Mucosa of rectum (tissue), 2 donors: ENCODE measurements at regions not wholly inside any gene's neighbourhood (a gene's known extent, or its start where the extent isn't known, plus 50 kb on each side); places are given as distances from the start of the nearest gene placed in this dataset.

Experiments
- H3K27ac ChIP-seq, 2 donors: one replicate each; pipeline ENCODE4 v1.7.0; 2013; ENCODE audit warnings: inconsistent platforms in 2 of 2, low read depth in 2 of 2, low read length in 2 of 2
- H3K27me3 ChIP-seq, 2 donors: one replicate each; pipeline ENCODE4 v1.7.0; 2013; ENCODE audit warnings: low read length in 2 of 2; ENCODE audit not compliant: control insufficient read depth in 2 of 2, insufficient read depth in 2 of 2
- H3K36me3 ChIP-seq, 2 donors: one replicate each; pipeline ENCODE4 v1.7.0; 2013; ENCODE audit warnings: low read length in 2 of 2; ENCODE audit not compliant: control insufficient read depth in 2 of 2, insufficient read depth in 2 of 2
- H3K4me1 ChIP-seq, 2 donors: one replicate each; pipeline ENCODE4 v1.7.0; 2013; ENCODE audit warnings: low read length in 2 of 2, mild to moderate bottlenecking in 1 of 2; ENCODE audit not compliant: control insufficient read depth in 2 of 2, insufficient read depth in 2 of 2
- H3K4me3 ChIP-seq, 2 donors: one replicate each; pipeline ENCODE4 v1.7.0; 2013; ENCODE audit warnings: low read length in 2 of 2
- H3K9ac ChIP-seq, 2 donors: one replicate each; pipeline ENCODE4 v1.7.0; 2013; ENCODE audit warnings: low read length in 2 of 2, low read depth in 1 of 2, mild to moderate bottlenecking in 1 of 2
- H3K9me3 ChIP-seq, 2 donors: one replicate each; pipeline ENCODE4 v1.7.0; 2013; ENCODE audit warnings: low read length in 2 of 2; ENCODE audit not compliant: control insufficient read depth in 2 of 2
- donor health status: healthy.
- donor health status: Normal muscosa, but diverticular disease.

DNA sequence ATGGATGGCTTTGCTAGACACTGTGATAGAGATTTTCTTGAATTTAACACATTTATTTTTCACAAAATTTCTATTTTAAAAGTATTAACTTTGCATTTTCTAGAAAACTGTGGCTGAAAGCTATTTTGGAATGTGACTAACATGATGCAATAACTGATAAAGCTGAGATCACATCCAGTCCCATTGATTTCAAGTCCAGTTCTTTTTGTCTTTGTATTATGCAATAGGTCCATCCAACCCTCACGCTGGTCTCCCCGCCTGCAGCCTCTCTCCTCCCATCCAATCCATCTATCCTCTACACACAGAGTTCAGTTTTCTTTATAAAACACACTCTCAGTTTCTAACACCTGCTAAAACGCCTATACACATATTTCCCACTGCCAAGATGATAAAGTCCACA, 178.8 kb downstream of the CNTN3 start:
- H3K27ac ChIP-seq: no peak overlapping the region
- H3K4me1 ChIP-seq: no peaks in the 10 kb centered on the region
- H3K4me3 ChIP-seq: no peak overlapping the region
- no peaks in the 10 kb centered on the region for H3K36me3 ChIP-seq
- no peaks in the 10 kb centered on the region for H3K9me3 ChIP-seq
- H3K9ac ChIP-seq: no peak overlapping the region
- no peaks in the 10 kb centered on the region for H3K27me3 ChIP-seq

DNA sequence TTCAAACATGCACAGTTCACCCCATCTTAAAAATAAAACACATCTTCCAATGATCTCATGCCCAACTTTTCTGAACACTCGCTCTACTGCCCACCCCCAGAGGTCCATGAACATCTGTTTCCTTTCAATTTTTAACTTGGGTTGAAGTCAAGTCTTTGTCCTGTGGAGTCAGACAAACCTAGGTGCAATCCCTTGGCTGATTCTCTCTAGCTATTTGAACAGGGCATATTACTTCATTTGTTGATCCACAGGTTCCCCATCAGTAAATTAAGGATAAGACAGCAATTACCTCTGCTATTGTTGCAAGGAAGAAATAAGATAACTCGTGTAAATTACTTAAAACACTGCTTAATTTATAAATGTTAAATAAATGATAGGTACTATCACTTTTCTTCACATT, 180.1 kb downstream of the CNTN3 start:
- Histone ChIP-seq H3K9ac (no peak overlapping the region), H3K4me3 (no peak overlapping the region), H3K27me3 (no peaks in the 10 kb centered on the region), H3K27ac (no peak overlapping the region), H3K36me3 (no peaks in the 10 kb centered on the region), H3K9me3 (no peaks in the 10 kb centered on the region), H3K4me1 (no peaks in the 10 kb centered on the region)

DNA sequence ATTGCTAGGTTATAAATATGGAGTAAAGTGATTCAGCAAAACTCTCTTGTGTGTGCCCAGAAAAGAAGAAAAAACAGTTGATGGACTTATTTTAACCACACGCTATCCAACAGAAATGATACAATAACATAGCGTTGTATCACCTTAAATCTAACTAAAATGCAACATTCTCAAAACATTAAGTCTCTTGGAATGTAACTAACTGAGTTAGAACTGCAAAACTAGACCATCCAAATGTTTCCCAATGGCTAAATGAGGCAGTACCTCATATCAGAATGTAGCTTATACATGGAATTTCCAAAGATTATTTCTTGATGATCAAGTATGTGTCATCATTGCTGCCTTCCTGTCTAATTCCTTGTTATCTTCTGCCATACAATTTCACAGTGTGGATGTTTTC, 187.9 kb downstream of the CNTN3 start:
- no peaks in the 10 kb centered on the region for H3K9me3 ChIP-seq

DNA sequence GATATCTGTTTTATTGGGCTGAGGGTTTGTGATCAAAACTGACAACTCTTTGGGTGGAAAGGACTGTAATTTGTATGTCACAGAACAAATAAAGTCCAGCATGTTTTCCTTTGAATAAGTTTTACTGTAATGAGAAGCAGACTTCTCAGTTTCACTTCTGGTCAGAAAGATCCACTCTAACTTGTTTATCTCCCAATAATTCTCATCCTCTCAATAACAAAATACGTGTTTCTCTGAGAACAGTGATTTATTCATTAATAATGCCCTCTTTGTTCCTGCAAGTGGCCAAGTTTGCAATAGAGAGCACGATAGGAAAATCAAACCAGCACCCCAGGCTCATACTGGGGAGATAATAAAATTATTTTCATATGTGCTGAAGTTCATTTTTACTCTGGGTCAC, 190.6 kb downstream of the CNTN3 start:
- H3K36me3 ChIP-seq: no peaks in the 10 kb centered on the region
- H3K9ac ChIP-seq: no peak overlapping the region
- H3K4me3 ChIP-seq: no peak overlapping the region
- no peaks in the 10 kb centered on the region for H3K9me3 ChIP-seq
- no peaks in the 10 kb centered on the region for H3K4me1 ChIP-seq
- H3K27ac ChIP-seq: no peak overlapping the region
- H3K27me3 ChIP-seq: no peaks in the 10 kb centered on the region

More for the DNA sequence above, 187.9 kb downstream of the CNTN3 start:
- Histone ChIP-seq H3K36me3 (no peaks in the 10 kb centered on the region), H3K4me3 (no peak overlapping the region), H3K9ac (no peak overlapping the region), H3K27ac (no peak overlapping the region), H3K27me3 (no peaks in the 10 kb centered on the region), H3K4me1 (no peaks in the 10 kb centered on the region)

DNA sequence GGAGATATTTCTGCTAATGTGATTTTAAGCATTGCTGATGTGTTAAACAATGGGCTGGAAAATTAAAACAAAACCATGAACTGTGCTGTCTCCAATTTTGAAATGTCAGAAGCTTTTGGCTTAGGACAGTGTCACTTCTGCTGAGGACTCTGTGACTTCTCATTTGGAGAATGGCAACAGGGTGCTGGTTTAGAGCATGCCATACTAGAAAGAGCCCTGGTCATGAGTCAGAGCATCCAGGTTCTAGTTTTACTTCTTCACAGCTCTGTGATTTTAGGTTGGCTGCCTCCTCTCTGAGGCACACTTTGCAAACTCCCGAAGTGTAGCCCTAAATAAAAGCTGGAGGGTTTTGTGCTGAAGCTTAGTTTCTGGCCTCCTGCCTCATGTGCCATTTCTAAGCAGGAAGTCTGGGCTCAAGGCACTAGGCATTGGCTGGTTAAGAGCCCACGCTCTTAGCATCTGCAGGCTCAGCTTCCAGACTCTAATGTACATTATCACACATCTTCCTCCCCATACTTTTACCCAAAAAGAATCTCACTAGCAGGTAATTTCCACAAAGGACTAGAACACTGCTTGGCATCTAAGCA, 193.8 kb downstream of the CNTN3 start:
- no peak overlapping the region for H3K4me3 ChIP-seq
- no peak overlapping the region for H3K9ac ChIP-seq
- H3K36me3 ChIP-seq: no peaks in the 10 kb centered on the region
- no peaks in the 10 kb centered on the region for H3K27me3 ChIP-seq
- no peak overlapping the region for H3K27ac ChIP-seq
- no peaks in the 10 kb centered on the region for H3K9me3 ChIP-seq
- H3K4me1 ChIP-seq: no peaks in the 10 kb centered on the region

DNA sequence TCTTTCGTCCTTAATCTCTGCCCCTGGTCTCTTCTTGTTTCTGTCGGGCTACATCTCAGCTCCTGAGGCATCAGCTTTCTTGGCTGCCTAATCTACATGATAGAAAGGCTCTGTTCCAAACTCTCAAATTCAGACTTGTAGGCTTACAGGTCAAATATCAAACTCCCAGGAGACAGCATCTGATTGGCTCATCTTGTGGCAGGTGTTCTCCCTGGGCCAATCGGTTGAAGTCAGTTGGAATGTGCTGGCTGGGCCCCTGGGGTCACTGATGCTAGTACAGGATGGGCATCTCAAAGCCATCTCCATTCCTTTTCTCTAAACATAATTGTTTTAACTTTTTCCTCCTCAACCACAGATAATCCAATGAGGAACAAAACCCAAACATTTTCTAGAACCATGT, 198.7 kb downstream of the CNTN3 start:
- H3K9me3 ChIP-seq: no peaks in the 10 kb centered on the region
- no peak overlapping the region for H3K27ac ChIP-seq
- H3K4me3 ChIP-seq: no peak overlapping the region
- no peak overlapping the region for H3K9ac ChIP-seq
- no peaks in the 10 kb centered on the region for H3K27me3 ChIP-seq
- H3K4me1 ChIP-seq: no peaks in the 10 kb centered on the region
- no peaks in the 10 kb centered on the region for H3K36me3 ChIP-seq

DNA sequence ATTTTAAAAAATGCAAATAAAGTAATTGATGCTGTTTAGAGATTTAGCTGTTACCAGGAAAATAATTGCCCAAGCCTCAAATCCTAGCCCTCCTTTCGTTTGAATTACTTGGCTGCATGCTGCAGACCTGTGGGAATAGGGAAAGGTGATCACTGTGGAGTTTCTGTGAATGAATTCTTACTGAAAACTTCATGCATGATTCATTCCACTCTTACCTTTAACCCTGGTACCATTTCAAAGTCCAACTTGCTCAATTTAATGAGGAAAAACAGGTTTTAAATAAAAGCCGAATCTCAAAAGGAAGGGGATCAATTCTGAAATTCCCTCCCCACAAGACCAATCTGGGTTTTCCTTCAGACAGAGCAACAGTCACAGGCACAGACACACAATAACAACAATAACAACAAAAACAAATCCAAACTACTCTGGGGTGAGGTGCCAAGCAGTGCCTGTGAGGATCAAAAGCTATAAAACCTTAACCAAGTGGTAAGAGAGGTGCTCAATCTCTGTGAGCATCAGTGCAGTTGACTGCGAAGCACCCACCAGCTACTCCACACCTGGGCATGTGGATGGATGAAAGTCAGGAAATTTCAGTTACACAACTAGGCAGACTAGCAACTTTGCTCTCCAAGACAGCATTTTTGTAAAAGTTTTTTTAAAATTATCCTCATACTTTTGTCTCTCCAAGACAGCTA, 200.8 kb downstream of the CNTN3 start:
- no peaks in the 10 kb centered on the region for H3K4me1 ChIP-seq
- H3K27me3 ChIP-seq: no peaks in the 10 kb centered on the region
- H3K9ac ChIP-seq: no peak overlapping the region
- no peak overlapping the region for H3K27ac ChIP-seq
- H3K9me3 ChIP-seq: no peaks in the 10 kb centered on the region
- H3K36me3 ChIP-seq: no peaks in the 10 kb centered on the region
- no peak overlapping the region for H3K4me3 ChIP-seq

DNA sequence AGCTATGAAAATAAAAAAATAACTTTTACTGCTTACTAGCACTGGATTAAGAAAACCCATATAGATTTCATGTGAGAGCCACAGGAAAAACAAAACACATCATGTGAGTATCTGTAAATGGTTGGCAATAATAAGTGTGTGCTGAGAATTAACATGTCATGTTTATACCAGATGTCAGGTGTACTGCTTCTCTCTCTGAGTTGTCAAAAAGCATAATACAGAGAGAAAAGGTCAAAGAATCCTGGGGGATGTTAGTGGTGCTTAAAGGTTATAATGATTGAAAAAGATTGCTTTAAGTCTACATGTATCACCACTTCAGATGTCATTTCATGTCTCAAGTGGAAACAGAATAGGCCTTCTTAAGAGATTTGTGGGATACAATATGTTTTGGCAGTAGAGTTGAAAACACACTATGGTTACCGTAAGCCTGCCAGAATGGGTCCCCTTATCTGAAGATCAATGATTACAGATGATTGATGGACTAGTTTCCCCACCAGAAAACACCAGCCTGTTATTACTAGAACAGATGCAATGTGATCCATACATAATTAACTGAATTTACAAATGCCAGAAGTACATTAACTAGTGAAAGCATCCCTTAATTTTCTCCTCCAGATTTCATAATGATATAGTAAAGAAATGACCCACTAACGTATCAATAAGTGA, 204.1 kb downstream of the CNTN3 start:
- no peaks in the 10 kb centered on the region for H3K4me1 ChIP-seq
- no peaks in the 10 kb centered on the region for H3K9me3 ChIP-seq
- no peaks in the 10 kb centered on the region for H3K27me3 ChIP-seq
- no peak overlapping the region for H3K9ac ChIP-seq
- H3K27ac ChIP-seq: no peak overlapping the region
- no peaks in the 10 kb centered on the region for H3K36me3 ChIP-seq
- H3K4me3 ChIP-seq: no peak overlapping the region

DNA sequence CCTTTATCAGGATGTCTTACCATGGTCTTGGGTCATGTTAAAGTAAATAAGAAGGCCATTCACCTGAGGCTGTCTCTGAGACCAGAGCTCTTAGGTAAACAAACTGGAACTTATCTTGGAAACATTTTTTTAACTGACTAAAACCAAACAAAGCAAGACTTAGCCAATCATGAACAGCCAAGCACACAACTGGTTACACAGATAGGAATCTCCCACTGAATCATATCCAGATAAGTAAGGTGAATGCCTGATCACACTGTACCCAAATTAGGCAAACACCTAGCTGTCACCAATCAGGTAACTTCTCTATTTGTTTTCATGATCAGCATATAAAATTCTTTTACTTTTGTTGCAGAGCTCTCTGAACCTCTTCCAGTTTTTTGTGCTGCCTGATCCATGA, 205.4 kb downstream of the CNTN3 start:
- Histone ChIP-seq H3K4me1 (no peaks in the 10 kb centered on the region), H3K27ac (no peak overlapping the region), H3K36me3 (no peaks in the 10 kb centered on the region), H3K9me3 (no peaks in the 10 kb centered on the region), H3K27me3 (no peaks in the 10 kb centered on the region), H3K9ac (no peak overlapping the region), H3K4me3 (no peak overlapping the region)

DNA sequence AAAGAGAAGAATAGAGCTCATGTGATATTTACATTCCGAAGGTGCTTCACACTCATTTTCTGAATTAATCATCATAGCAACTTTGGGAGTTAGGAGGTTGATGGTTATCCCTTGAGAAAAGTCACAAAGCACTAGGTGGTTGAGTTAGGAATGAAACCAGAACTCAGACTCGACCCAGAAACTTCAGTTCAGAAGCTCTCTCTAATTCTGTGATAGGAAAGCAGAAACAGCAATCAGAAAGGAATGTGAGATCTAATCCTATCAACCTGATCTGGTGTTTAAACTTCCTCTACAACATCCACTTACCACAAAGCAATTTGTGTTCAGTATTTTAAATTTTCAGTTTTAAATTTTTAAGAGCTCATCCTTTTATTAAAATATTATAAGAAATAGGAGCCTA, 211.2 kb downstream of the CNTN3 start:
- no peak overlapping the region for H3K27ac ChIP-seq
- no peaks in the 10 kb centered on the region for H3K27me3 ChIP-seq
- no peaks in the 10 kb centered on the region for H3K36me3 ChIP-seq
- H3K4me1 ChIP-seq: no peaks in the 10 kb centered on the region
- no peak overlapping the region for H3K9ac ChIP-seq
- no peak overlapping the region for H3K4me3 ChIP-seq
- H3K9me3 ChIP-seq: no peaks in the 10 kb centered on the region
